Astrocyte of the spinal cord (primary cell): ENCODE measurements at regions not wholly inside any gene's neighbourhood (a gene's known extent, or its start where the extent isn't known, plus 50 kb on each side); places are given as distances from the start of the nearest gene placed in this dataset.

Experiments
- DNase-seq: peaks from one replicate; pipeline ENCODE4 v3.0.0; 2011; ENCODE audit warnings: low read depth, low spot score
- H3K4me3 ChIP-seq: 2 replicates; pipeline ENCODE4 v1.5.1; 2011; ENCODE audit warnings: low read depth, mild to moderate bottlenecking, low read length, moderate library complexity
- CTCF ChIP-seq: IDR thresholded peaks from 2 replicates; pipeline ENCODE4 v1.5.1; 2012; ENCODE audit warnings: low read depth, mild to moderate bottlenecking, low read length, inconsistent platforms
- in situ Hi-C: cut with HindIII; loops from 2 replicates; pipeline ENCODE4 v1.10.0; 2017; ENCODE audit warnings: low sequenced_read_pairs

- DNase-seq = no peak
- H3K4me3 ChIP-seq = no peak overlapping the region
- TF ChIP-seq CTCF = no peak
- in situ Hi-C loops = no loop called here
These were observed 467.0 kb downstream of the STIM2 start for GRCh38 chr4:27327421-27328181.

DNA sequence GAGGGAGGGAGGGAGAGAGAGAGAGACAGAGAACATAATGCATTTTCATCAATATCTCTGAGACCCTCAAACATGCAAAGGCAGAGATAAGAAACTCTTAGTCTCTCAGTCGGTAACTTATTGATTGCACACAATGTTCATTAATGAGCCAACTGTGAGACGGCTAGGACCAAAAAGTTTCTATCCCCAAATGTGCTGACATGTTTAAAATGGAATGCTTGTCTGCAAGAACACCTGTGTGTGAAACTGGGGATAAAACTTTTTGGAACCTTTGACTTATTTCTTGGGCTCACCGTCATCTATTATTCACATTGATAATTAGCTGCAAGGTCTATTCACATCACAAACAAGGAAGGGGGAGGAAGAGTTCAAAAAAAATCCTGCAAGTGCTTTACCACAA, 477.9 kb downstream of the STIM2 start:
- no peak for DNase-seq
- no peak for TF ChIP-seq CTCF
- H3K4me3 ChIP-seq = no peak overlapping the region
- in situ Hi-C loops = no loop called here

DNA sequence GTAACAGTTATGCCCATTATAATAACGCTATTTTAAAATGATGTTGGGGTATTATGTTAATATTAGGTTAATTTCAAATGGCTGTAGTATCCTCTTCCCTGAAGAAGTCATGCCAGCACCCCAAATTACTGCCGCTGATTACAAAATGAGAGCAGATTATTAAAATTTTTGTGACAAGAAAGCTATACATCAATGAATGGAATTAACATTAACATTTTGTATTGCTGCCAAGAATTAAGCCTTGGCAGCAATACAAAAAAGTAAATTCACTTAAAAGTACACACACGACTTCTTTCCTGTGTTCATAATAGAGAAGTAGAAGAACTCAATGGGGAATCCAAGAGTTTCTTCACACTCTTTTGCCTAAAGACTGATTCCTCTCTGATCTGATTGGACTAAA, 482.8 kb downstream of the STIM2 start:
- TF ChIP-seq CTCF = no peak
- in situ Hi-C loops = no loop called here
- no peak for DNase-seq
- H3K4me3 ChIP-seq = no peak overlapping the region

GRCh38 chr4:27350161-27350560, 489.5 kb downstream of the STIM2 start:
- no peak for TF ChIP-seq CTCF
- DNase-seq = peak; percentile 37
- in situ Hi-C loops = no loop called here
- no peak overlapping the region for H3K4me3 ChIP-seq

DNA sequence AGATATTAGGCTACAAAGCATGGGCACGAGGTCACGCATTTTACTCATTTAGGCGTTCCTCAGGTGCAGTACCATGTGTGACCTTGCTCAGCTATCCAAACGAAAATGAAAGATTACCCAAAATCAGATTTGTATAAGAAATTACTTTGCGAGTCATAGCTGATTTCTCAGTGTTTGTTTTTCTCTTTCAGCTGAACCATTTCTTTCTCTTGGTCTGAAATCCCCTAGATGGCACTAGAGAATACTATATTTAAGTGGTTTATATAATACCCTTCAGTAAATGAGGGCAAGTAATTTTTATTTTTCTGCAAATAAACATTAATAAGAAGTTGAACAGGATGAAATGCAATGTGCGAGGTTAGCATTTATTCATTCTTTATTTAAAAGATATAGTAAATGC, 496.6 kb downstream of the STIM2 start:
- in situ Hi-C loops = no loop called here
- no peak overlapping the region for H3K4me3 ChIP-seq
- TF ChIP-seq CTCF = peak; percentile 44
- peak; percentile 50 for DNase-seq

GRCh38 chr4:27358269-27358668, 497.6 kb downstream of the STIM2 start:
- H3K4me3 ChIP-seq = no peak overlapping the region
- DNase-seq = no peak
- in situ Hi-C loops = no loop called here
- no peak for TF ChIP-seq CTCF

- no peak for TF ChIP-seq CTCF
- no peak overlapping the region for H3K4me3 ChIP-seq
- no peak for DNase-seq
- in situ Hi-C loops = no loop called here
These were observed 499.5 kb downstream of the STIM2 start for GRCh38 chr4:27360131-27360530.
